AG10803 (cell line): ENCODE measurements at regions not wholly inside any gene's neighbourhood (a gene's known extent, or its start where the extent isn't known, plus 50 kb on each side); places are given as distances from the start of the nearest gene placed in this dataset.
"Not testable (repeated sequence)": the region's sequence is repeated elsewhere in the genome, so short reads cannot be mapped to it uniquely, and the experiment has no call there.

ENCODE experiments used
- DNase-seq: peaks from one replicate; pipeline ENCODE4 v3.0.0; 2010; ENCODE audit warnings: low read depth
- H3K4me3 ChIP-seq: 2 replicates; pipeline ENCODE4 v1.5.1; 2011; ENCODE audit warnings: mild to moderate bottlenecking, low read length, control low read depth
- TF ChIP-seq, protein P1 (sequence below): conservative IDR thresholded peaks from 2 replicates; pipeline ENCODE4 v1.5.1; 2011; ENCODE audit warnings: mild to moderate bottlenecking, low read length, control low read depth, inconsistent platforms

DNA sequence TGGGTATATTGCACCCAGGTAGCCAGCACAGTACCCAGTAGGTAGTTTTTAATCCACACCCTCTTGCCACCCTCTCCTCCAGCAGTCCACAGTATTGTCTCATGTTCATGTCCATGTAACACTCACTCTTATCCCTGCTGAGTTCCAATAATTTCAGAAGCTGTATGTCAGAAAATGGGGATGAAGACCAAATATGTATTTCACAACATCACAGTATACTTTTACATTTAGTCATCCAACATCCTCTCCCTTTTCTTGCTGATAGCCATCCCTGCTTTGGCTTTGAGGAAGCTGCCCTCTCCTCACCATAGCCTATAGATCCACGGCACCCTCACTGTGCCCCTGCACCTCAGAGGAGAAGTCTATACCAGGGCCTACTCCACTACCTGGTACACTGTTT is 126.0 kb upstream of the LDB2 start:
- no peak overlapping the region for H3K4me3 ChIP-seq
- TF ChIP-seq, protein P1, sequence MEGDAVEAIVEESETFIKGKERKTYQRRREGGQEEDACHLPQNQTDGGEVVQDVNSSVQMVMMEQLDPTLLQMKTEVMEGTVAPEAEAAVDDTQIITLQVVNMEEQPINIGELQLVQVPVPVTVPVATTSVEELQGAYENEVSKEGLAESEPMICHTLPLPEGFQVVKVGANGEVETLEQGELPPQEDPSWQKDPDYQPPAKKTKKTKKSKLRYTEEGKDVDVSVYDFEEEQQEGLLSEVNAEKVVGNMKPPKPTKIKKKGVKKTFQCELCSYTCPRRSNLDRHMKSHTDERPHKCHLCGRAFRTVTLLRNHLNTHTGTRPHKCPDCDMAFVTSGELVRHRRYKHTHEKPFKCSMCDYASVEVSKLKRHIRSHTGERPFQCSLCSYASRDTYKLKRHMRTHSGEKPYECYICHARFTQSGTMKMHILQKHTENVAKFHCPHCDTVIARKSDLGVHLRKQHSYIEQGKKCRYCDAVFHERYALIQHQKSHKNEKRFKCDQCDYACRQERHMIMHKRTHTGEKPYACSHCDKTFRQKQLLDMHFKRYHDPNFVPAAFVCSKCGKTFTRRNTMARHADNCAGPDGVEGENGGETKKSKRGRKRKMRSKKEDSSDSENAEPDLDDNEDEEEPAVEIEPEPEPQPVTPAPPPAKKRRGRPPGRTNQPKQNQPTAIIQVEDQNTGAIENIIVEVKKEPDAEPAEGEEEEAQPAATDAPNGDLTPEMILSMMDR, result no peak
- DNase-seq, result peak; percentile 47

DNA sequence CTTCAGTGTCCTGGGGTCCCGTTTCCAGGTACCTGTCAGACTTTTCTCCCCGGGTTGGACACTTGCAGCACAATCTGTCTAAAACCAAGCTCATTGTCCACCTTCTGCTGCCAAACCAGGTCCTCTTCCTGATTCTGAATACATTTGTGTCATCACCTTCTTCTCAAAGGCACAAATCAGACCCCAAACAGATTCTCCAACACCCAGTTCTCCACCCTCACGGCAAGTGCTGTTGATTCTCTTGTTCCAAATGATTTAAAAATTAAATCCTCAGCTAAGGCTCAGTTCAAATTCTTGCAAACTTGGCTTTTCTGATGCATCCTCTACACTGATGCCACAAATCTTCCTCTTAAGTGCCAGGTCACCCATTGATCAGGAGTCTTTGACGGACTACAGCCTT is 122.5 kb upstream of the LDB2 start:
- no peak overlapping the region for H3K4me3 ChIP-seq
- DNase-seq, result no peak
- TF ChIP-seq, protein P1, result no peak

DNA sequence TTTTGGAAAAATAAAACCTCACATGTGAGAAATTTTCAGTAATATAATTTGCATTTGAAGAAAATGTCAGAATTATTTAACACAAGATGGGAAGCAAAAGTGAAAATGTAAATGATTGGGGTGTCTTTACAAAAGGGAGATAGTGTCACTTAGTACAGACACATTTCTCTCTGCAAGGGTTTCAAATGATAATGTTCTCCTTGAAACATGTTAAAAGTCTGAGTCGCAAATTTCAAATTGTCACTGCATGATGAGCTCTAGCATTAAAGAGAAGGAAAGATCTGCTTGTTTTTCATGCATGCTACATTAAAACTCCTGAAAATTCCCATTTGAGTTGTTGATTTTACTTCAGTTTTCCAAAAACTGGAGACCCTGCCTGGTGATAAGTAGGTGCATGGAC is 122.0 kb upstream of the LDB2 start:
- no peak for DNase-seq
- no peak overlapping the region for H3K4me3 ChIP-seq
- TF ChIP-seq, protein P1, result no peak

DNA sequence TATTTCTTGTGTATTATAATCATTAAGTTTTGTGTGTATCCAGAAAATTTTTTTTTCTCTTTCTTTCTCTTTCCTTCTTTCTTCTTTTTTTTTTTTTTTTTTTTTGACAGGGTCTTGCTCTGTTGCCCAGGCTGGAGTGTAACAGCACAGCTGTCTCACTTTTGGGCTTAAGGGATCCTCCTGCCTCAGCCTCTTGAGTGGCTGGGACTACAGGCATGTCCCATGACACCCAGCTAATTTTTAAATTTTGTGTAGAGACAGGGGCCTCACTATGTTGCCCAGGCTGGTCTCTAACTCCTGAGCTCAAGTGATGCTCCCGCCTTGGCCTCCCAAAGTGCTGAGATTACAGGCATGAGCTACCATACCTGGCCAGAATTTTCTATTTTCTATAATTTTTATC is 120.2 kb upstream of the LDB2 start:
- not testable (repeated sequence) for H3K4me3 ChIP-seq, DNase-seq

DNA sequence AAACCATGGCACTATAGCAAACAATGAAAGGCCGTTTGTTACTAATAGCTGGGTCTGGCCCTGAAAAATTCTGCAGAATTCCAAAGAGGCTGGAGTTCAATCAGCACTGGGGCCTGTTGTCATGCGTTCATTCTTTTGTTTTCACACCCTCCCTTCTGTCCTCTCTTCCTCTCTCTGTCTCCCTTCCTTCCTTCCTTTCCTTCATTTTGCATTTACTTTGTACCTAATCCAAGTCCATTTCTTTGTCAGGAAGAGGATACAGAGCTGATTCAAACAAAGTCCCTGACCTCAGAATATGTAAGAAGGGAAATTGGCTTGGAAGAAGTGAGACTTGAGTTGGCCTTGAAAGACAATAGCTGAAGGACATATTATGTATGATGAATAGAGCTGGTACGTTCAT is 119.6 kb upstream of the LDB2 start:
- DNase-seq, result no peak
- no peak overlapping the region for H3K4me3 ChIP-seq
- TF ChIP-seq, protein P1, result no peak

DNA sequence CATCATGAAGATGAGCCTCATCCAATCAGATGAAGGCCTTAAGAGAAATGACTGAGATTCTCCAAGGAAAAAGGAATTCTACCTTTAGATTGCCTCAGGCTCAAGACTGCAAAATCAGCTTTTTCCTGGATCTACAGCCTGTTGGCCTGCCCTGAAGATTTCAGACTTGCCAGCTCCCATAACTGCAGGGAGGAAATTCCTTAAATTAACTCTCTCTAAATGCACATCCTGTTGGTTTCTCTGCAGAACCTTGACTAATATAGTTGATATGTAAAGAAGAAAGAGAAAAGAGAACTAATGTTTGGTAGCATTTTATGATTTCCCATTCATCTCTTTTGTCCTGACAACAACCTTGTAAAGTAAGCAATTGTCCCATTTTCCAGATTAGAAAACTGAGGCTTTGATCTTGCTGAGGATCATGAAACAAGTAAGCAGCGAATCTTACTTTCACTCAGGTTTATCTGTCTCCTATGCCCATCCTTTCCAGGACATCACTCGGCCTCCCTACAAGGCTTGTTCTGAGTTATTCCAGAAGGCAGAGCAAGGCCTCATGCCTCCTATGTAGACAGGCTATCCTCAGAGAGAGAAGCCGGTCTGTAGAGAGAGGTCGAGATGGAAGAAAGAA is 115.0 kb upstream of the LDB2 start:
- H3K4me3 ChIP-seq, result no peak overlapping the region
- TF ChIP-seq, protein P1, result no peak
- DNase-seq, result peak; percentile 72

DNA sequence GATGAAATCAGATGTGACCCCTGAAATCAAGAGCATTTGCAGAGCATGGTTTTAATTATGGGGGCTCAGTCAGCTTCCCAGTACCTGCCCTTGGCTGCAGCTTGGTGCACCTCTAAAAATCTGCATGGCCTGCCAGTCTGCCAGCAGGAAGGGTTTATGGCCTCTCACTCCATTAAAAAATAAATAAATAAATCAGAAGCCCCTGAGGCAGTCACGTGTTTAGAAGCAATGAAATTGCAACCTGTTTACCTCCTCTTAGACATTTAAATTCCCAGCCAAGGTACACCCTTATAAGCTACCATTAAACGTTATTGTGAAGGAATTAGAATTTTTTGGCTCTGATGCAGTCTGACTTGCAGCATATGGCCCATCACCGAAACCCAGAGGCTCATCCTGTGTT is 114.0 kb upstream of the LDB2 start:
- DNase-seq, result no peak
- TF ChIP-seq, protein P1, result no peak
- H3K4me3 ChIP-seq, result no peak overlapping the region
